B cell (primary cell): ENCODE measurements at regions not wholly inside any gene's neighbourhood (a gene's known extent, or its start where the extent isn't known, plus 50 kb on each side); places are given as distances from the start of the nearest gene placed in this dataset.

Source experiments
- ATAC-seq: fragments of 200-7000 bp; cut with Tn5 transposase; one replicate; pipeline ENCODE4 v1.10.0; 2021; ENCODE audit warnings: low read depth, mild to moderate bottlenecking, moderate number of reproducible peaks, moderate library complexity
- CTCF ChIA-PET: fragments of 350-600 bp; sonication (Branson Sonifier 250); formaldehyde crosslinking; loops from one replicate; lab custom pipeline; 2021; ENCODE audit warnings: antibody characterized with exemption, inconsistent platforms; lab: Charles Lee
- POLR2A ChIA-PET: fragments of 350-600 bp; sonication (Branson Sonifier 250); formaldehyde crosslinking; loops from one replicate; lab custom pipeline; 2021; ENCODE audit warnings: antibody characterized with exemption; lab: Charles Lee
- DNase-seq: peaks from one replicate; pipeline ENCODE4 v3.0.0; 2013
- H2AFZ ChIP-seq: 2 replicates; pipeline ENCODE4 v1.6.1; 2012; ENCODE audit warnings: mild to moderate bottlenecking, low read depth, low read length; ENCODE audit not compliant: insufficient read depth, poor library complexity, severe bottlenecking
- H3K27ac ChIP-seq, 2 donors: 1 replicate in 1 of 2; 2 replicates in 1 of 2; pipeline ENCODE4 v1.5.1; 2012 to 2013; ENCODE audit warnings: low read length in 2 of 2, mild to moderate bottlenecking in 2 of 2, moderate library complexity in 1 of 2
- H3K27me3 ChIP-seq, 4 experiments: fragments of 200-600 bp in 1 of 4; sonication (generic) in 1 of 4; replicated peaks in 1 of 4; 1 replicate in 2 of 4; 2 replicates in 2 of 4; pipeline versions ENCODE4 v1.6.1 to v1.7.0; 2013 to 2016; ENCODE audit warnings: low read length in 3 of 4, mild to moderate bottlenecking in 2 of 4, mixed read lengths in 1 of 4, moderate library complexity in 1 of 4; ENCODE audit not compliant: insufficient read depth in 4 of 4, control insufficient read depth in 3 of 4; ENCODE audit errors: control extremely low read depth in 1 of 4
- H3K36me3 ChIP-seq, 2 experiments: replicated peaks in 1 of 2; 1 replicate in 1 of 2; 2 replicates in 1 of 2; pipeline versions ENCODE4 v1.6.1 to v1.7.1; 2013; ENCODE audit warnings: low read length in 1 of 2; ENCODE audit not compliant: insufficient read depth in 2 of 2, control insufficient read depth in 1 of 2; ENCODE audit errors: control extremely low read depth in 1 of 2, extremely low read depth in 1 of 2
- H3K4me1 ChIP-seq, 2 donors: fragments of 200-600 bp in 1 of 2; sonication (generic) in 1 of 2; 1 replicate in 1 of 2; 2 replicates in 1 of 2; pipeline versions ENCODE4 v1.5.1 to v1.6.1; 2013 to 2017; ENCODE audit warnings: low read length in 2 of 2; ENCODE audit not compliant: control insufficient read depth in 2 of 2, insufficient read depth in 2 of 2
- H3K4me2 ChIP-seq: replicated peaks from 2 replicates; pipeline ENCODE3; 2012; ENCODE audit warnings: mild to moderate bottlenecking, low read depth, low read length; ENCODE audit not compliant: poor library complexity, severe bottlenecking
- H3K4me3 ChIP-seq, 5 experiments: fragments of 200-600 bp in 1 of 5; sonication (generic) in 1 of 5; 1 replicate in 3 of 5; 2 replicates in 2 of 5; pipeline versions ENCODE4 v1.5.1 to v1.7.0; 2011 to 2016; ENCODE audit warnings: low read length in 4 of 5, mild to moderate bottlenecking in 4 of 5, low read depth in 2 of 5, control low read depth in 1 of 5, moderate library complexity in 1 of 5; ENCODE audit not compliant: insufficient read depth in 1 of 5; ENCODE audit errors: control extremely low read depth in 1 of 5, extremely low read depth in 1 of 5
- H3K79me2 ChIP-seq: fragments of 200-600 bp; sonication (generic); one replicate; pipeline ENCODE4 v1.6.0; 2016; ENCODE audit warnings: low read length; ENCODE audit not compliant: control insufficient read depth, insufficient read depth
- H3K9ac ChIP-seq: fragments of 200-600 bp; sonication (generic); 2 replicates; pipeline ENCODE4 v1.6.1; 2017; ENCODE audit warnings: mild to moderate bottlenecking, low read length, moderate library complexity
- H3K9me3 ChIP-seq, 3 donors: one replicate each; pipeline versions ENCODE4 v1.6.1 to v1.7.1; 2013; ENCODE audit warnings: low read length in 2 of 3; ENCODE audit not compliant: control insufficient read depth in 2 of 3, insufficient read depth in 1 of 3; ENCODE audit errors: control extremely low read depth in 1 of 3
- H4K20me1 ChIP-seq: 2 replicates; pipeline ENCODE4 v1.6.0; 2012; ENCODE audit warnings: mild to moderate bottlenecking, low read length; ENCODE audit not compliant: insufficient read depth, control insufficient read depth, poor library complexity, severe bottlenecking
- H3K27ac Mint-ChIP-seq: one replicate; pipeline ENCODE4 v1.8.0; 2021; ENCODE audit warnings: mixed read lengths
- H3K27me3 Mint-ChIP-seq: one replicate; pipeline ENCODE4 v1.8.0; 2021; ENCODE audit warnings: mixed read lengths
- H3K4me1 Mint-ChIP-seq: one replicate; pipeline ENCODE4 v1.8.0; 2021; ENCODE audit warnings: mixed read lengths
- H3K4me3 Mint-ChIP-seq: one replicate; pipeline ENCODE4 v1.8.0; 2021; ENCODE audit warnings: mixed read lengths
- H3K9me3 Mint-ChIP-seq: one replicate; pipeline ENCODE4 v1.8.0; 2022; ENCODE audit warnings: mixed read lengths; ENCODE audit not compliant: insufficient read depth
- CTCF ChIP-seq: fragments of 200-600 bp; IDR thresholded peaks from one replicate; pipeline ENCODE4 v1.8.0; 2022; ENCODE audit warnings: antibody characterized with exemption, mild to moderate bottlenecking
- EZH2 ChIP-seq: IDR thresholded peaks from 2 replicates; pipeline ENCODE4 v1.6.1; 2012; ENCODE audit warnings: borderline replicate concordance, low read depth, mild to moderate bottlenecking, moderate library complexity, low read length; ENCODE audit not compliant: insufficient read depth, poor library complexity, severe bottlenecking
- WGBS: methylation state at CpG from one replicate; pipeline ENCODE4 v1.1.5; 2013; ENCODE audit warnings: missing lambda C conversion rate; ENCODE audit not compliant: insufficient coverage; 5-methylcytosine and 5-hydroxymethylcytosine counted together
- intact Hi-C: fragments of 100-400 bp; cut with micrococcal nuclease; formaldehyde crosslinking; loops from one replicate; pipeline ENCODE4 v1.10.0; 2022

GRCh38 chr11:70547386-70547785 is 149.1 kb downstream of the CTTN start:
- POLR2A ChIA-PET: no interaction called here

More at GRCh38 chr11:70547386-70547785, 149.1 kb downstream of the CTTN start:
- H3K4me3 ChIP-seq: no peak overlapping the region
- no peaks in the 10 kb centered on the region for H3K4me1 Mint-ChIP-seq
- WGBS: 100% methylated on average over 3 of the region's 7 CpGs
- no peaks in the 10 kb centered on the region for H4K20me1 ChIP-seq
- no peak overlapping the region for H3K4me2 ChIP-seq
- peaks cover 0 to 5% (median 0%) of the 10 kb centered on the region in 3 donors for H3K9me3 ChIP-seq
- no peaks in the 10 kb centered on the region for H3K4me1 ChIP-seq
- no peak for ATAC-seq
- H3K79me2 ChIP-seq: no peaks in the 10 kb centered on the region
- H2AFZ ChIP-seq: no peak overlapping the region
- TF ChIP-seq EZH2: no peak
- TF ChIP-seq CTCF: no peak
- no peaks in the 10 kb centered on the region for H3K27me3 ChIP-seq
- H3K4me3 Mint-ChIP-seq: no peak overlapping the region
- H3K9me3 Mint-ChIP-seq: no peaks in the 10 kb centered on the region
- no peak overlapping the region for H3K27ac ChIP-seq
- no peak for DNase-seq
- no peak overlapping the region for H3K9ac ChIP-seq
- CTCF ChIA-PET: no interaction called here
- no peaks in the 10 kb centered on the region for H3K36me3 ChIP-seq
- no peak overlapping the region for H3K27ac Mint-ChIP-seq
- no peaks in the 10 kb centered on the region for H3K27me3 Mint-ChIP-seq
- intact Hi-C loops: no loop called here
